Body of pancreas (tissue), 4 donors: ENCODE measurements at regions not wholly inside any gene's neighbourhood (a gene's known extent, or its start where the extent isn't known, plus 50 kb on each side); places are given as distances from the start of the nearest gene placed in this dataset.

Source experiments
- CTCF ChIP-seq, 7 experiments: fragments of 450-650 bp in 4 of 7; fragments of 200-600 bp in 3 of 7; sonication (generic) in 3 of 7; IDR thresholded peaks; one replicate each; pipeline ENCODE4 v1.5.1; 2016 to 2019; ENCODE audit warnings: antibody characterized with exemption in 7 of 7
- POLR2A ChIP-seq, 3 donors: fragments of 450-650 bp; IDR thresholded peaks; one replicate each; pipeline ENCODE4 v1.6.1; 2016; ENCODE audit warnings: antibody characterized with exemption in 3 of 3, mild to moderate bottlenecking in 2 of 3

GRCh38 chr11:104572279-104572678 lies 326.0 kb downstream of the CASP12 start:
- TF ChIP-seq CTCF (IDR thresholded peaks at IDR 0.05) (no peak), POLR2A (IDR thresholded peaks at IDR 0.05) (no peak)
